ENCODE measurements at regions not wholly inside any gene's neighbourhood (a gene's known extent, or its start where the extent isn't known, plus 50 kb on each side); places are given as distances from the start of the nearest gene placed in this dataset.

GRCh38 chr5:8304341-8304740 is 435.4 kb downstream of the MTRR start:
- TF ChIP-seq CTCF (IDR thresholded peaks at IDR 0.05): no peak
- intact Hi-C loops (cut with DNase I; ENCODE audit: low total_unique reads): no loop called here
- Histone ChIP-seq H3K27me3 (no peaks in the 10 kb centered on the region), H3K4me1 (no peaks in the 10 kb centered on the region), H3K9me3 (peaks cover 0 to 5% (median 0%) of the 10 kb centered on the region in 3 donors), H3K36me3 (no peaks in the 10 kb centered on the region), H3K27ac (no peak overlapping the region), H3K4me3 (no peak overlapping the region)
- DNase-seq: no peak

- no peaks in the 10 kb centered on the region for H3K27me3 ChIP-seq
- TF ChIP-seq CTCF (IDR thresholded peaks at IDR 0.05): no peak
Measured at GRCh38 chr5:8306288-8306896, 437.4 kb downstream of the MTRR start.

GRCh38 chr5:8314965-8315364 is 446.0 kb downstream of the MTRR start:
- no peak for DNase-seq
- H3K4me1 ChIP-seq: no peaks in the 10 kb centered on the region
- H3K4me3 ChIP-seq: no peak overlapping the region
- H3K27me3 ChIP-seq: no peaks in the 10 kb centered on the region
- no peak overlapping the region for H3K27ac ChIP-seq
- intact Hi-C loops (cut with DNase I; ENCODE audit: low total_unique reads): no loop called here
- no peaks in the 10 kb centered on the region for H3K36me3 ChIP-seq
- peaks cover 0 to 12% (median 0%) of the 10 kb centered on the region in 3 donors for H3K9me3 ChIP-seq
- TF ChIP-seq CTCF (IDR thresholded peaks at IDR 0.05): no peak

More at GRCh38 chr5:8306288-8306896, 437.4 kb downstream of the MTRR start:
- no peak for DNase-seq
- no peak overlapping the region for H3K27ac ChIP-seq
- no peaks in the 10 kb centered on the region for H3K36me3 ChIP-seq
- intact Hi-C loops (cut with DNase I; ENCODE audit: low total_unique reads): no loop called here
- no peaks in the 10 kb centered on the region for H3K4me1 ChIP-seq
- H3K9me3 ChIP-seq: peaks cover 0 to 14% (median 6%) of the 10 kb centered on the region in 3 donors
- no peak overlapping the region for H3K4me3 ChIP-seq

GRCh38 chr5:8316608-8317280 is 447.8 kb downstream of the MTRR start:
- Histone ChIP-seq H3K9me3 (no peaks in the 10 kb centered on the region), H3K27me3 (no peaks in the 10 kb centered on the region), H3K36me3 (no peaks in the 10 kb centered on the region), H3K27ac (no peak overlapping the region), H3K4me1 (no peaks in the 10 kb centered on the region), H3K4me3 (no peak overlapping the region)
- DNase-seq: no peak
- intact Hi-C loops (cut with DNase I; ENCODE audit: low total_unique reads): no loop called here
- TF ChIP-seq CTCF (IDR thresholded peaks at IDR 0.05): no peak

GRCh38 chr5:8317335-8317734 is 448.4 kb downstream of the MTRR start:
- no peak overlapping the region for H3K27ac ChIP-seq
- H3K4me1 ChIP-seq: no peaks in the 10 kb centered on the region
- intact Hi-C loops (cut with DNase I; ENCODE audit: low total_unique reads): no loop called here
- no peaks in the 10 kb centered on the region for H3K9me3 ChIP-seq
- H3K36me3 ChIP-seq: no peaks in the 10 kb centered on the region
- no peak for DNase-seq
- H3K27me3 ChIP-seq: no peaks in the 10 kb centered on the region
- no peak for TF ChIP-seq CTCF (IDR thresholded peaks at IDR 0.05)
- no peak overlapping the region for H3K4me3 ChIP-seq

Data from tibial artery (tissue), 4 donors.